ENCODE measurements at regions not wholly inside any gene's neighbourhood (a gene's known extent, or its start where the extent isn't known, plus 50 kb on each side); places are given as distances from the start of the nearest gene placed in this dataset.

- DNase-seq (ENCODE audit: low spot score) = no peak
Observed at GRCh38 chr17:77872199-77872598, 86.3 kb upstream of the TNRC6C start.

DNA sequence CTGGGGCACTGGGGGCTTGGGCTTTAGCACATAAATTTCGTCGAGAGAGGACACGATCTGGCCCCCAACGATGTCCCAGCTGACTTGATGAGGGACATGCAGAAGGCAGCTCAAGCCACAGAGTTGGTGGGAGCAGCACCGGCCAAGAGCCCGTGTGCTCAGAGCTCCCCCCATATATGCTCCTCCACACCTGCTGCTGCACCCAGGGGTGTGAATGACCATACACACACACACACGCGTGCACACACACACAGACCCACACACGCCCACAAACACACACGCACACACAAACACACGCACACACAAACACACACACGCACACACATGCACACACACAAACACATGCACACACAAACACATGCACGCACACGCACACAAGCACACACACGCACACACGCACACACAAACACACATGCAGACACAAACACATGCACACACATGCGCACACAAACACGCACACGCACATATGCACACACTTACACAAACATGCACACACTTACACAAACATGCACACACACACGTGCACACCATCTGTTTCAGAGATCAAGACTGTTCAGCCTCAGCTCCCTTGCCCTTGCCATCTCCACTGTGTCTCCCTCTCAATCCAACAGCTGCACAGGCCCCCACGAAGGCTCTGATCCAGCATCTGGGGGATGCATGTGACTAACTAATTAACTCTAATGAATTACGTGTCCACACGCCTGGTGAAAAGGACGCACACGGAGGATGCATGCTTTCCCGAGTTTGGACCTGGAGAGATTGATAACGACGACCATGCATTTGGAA is 85.6 kb upstream of the TNRC6C start:
- DNase-seq (ENCODE audit: low spot score) = no peak

- no peak for DNase-seq (ENCODE audit: low spot score)
Observed at GRCh38 chr17:77873500-77874302, 84.8 kb upstream of the TNRC6C start.

DNA sequence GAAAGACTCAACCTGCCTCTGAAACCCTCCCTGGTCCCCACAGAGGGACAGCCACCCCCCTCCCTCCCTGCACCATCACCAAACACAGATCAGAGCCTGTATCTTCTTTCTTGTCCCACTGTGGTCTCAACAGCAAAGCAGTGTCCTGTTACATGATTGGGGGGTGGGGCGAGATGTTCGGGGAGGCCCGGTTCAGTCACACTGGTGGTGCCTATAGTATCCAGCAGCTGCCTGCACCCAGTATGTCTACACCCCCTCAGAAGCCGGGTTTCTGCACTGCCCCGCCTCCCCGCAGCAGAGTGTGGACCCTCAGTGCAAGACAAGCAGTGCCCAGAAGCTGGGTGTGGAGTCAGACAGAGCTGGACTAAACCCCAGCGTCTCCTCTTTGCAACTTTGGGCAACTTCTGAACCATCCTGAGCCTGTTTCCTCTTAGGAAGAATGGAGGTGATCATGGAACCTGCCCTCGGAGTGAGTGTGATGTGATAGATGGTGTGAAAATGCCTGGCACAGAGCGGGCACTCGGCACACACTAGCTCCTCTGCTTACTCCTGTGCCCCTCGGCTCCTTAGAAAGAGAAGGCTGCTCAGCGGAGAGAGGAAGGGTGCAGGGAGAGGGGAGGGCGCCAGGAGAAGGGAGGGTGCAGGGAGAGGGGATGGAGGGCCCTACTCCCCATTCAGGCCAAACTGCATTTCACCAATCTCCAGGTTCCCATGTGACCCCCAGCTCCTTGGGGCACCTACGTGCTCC is 84.0 kb upstream of the TNRC6C start:
- DNase-seq (ENCODE audit: low spot score) = no peak

DNA sequence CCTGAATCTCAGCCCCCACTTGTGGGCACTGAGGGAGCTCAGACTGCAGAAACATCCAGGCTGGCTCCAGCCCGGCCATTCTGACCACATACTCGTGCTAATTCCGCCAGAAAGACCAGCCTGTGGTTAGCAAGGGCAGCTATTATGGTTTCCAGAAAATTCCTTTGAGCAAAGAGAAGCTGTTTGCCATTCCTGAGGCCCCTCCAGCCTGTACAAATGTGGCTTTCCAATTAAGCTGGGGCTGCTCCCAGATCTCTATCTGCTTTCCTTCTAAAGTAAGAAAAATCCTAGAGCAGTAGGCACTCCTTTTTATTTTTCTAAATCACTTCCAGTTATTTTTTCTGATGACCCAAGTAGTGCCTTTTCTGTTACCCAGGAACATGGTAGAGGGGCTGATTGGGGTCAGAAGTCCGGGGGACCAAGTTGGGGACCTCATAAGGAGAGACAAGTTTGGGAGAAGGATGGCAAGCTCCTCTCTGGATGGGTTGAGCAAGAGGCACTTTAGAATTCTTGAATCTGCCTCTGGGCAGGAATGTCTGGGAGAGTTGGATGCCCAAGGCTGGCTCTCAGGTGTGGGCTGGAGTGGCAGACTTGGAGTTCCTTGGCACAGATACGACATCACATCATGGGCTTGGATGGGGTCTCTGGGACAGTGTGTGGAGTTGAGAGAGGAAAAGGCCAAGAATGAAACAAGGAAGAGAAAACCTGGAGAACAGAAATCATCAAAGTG is 83.3 kb upstream of the TNRC6C start:
- DNase-seq (ENCODE audit: low spot score) = no peak

DNA sequence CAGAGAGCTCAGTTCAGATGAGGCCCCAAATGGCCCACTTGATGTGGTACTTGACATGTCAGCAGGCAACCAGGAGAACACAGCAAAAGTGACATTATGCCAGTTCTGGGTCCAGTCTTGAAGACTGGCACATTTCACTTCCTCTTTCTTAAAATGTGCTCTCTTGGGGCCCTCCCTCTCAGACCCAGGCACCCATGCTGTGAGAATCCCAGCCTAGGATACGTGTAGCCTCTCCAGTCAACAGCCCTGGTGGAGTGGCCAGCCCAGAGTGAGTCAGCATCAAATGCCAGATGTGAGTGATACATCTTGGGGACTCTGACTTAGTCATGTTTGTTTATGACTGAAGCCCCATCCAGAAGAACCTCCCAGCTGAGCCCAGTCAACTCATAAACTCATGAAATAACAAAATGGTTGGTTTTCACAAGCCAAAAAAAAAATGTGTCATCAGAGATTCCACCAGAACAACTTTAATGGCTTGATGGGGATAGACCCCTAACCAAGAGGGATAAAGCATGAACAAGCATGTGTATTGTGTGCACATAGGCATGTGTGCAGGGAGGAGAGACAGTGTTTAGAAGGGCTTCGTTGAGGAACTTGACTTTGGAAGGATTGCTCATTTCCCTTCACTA is 82.5 kb upstream of the TNRC6C start:
- no peak for DNase-seq (ENCODE audit: low spot score)

- no peak for DNase-seq (ENCODE audit: low spot score)
Observed at GRCh38 chr17:77877036-77877435, 81.5 kb upstream of the TNRC6C start.

GRCh38 chr17:77877646-77878355 is 80.7 kb upstream of the TNRC6C start:
- DNase-seq (ENCODE audit: low spot score) = no peak

GRCh38 chr17:77879226-77879895 is 79.1 kb upstream of the TNRC6C start:
- no peak for DNase-seq (ENCODE audit: low spot score)

- no peak for DNase-seq (ENCODE audit: low spot score)
Observed at GRCh38 chr17:77879896-77880280, 78.6 kb upstream of the TNRC6C start.

DNA sequence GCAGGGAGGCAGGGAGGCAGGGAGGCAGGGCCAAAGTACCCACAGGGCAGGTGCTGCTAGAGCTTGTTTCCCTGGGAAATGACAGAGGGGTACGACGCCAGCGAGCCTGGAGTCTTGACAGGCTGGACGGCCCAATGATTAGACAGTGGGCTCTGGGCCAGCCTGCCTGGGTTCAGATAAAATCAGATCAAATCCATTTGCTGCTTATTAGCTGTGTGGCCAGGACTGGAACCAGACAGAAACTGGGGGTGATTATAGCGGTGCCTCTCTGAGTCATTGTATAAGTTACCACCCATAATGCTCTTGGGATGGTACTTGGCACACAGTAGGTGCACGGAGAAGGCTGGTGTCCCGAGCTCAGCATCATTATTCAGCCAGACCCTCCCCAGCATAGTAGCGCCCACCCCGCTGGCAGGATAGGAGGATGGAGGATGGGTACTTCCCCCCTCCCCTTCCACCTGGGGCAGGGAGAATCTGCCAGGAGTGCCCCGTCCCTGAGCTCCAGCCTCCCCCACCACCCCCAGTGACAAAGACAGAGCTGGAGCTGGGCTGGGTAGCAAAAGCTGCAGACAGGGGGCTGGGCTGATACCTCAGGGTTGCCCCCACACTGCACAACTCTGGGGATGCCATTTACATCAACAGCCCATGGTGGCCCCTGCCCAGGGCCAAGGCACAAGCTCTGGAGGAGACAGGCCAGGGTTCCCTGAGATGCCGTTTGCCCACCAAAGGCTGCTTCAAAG is 77.6 kb upstream of the TNRC6C start:
- DNase-seq (ENCODE audit: low spot score) = no peak

DNA sequence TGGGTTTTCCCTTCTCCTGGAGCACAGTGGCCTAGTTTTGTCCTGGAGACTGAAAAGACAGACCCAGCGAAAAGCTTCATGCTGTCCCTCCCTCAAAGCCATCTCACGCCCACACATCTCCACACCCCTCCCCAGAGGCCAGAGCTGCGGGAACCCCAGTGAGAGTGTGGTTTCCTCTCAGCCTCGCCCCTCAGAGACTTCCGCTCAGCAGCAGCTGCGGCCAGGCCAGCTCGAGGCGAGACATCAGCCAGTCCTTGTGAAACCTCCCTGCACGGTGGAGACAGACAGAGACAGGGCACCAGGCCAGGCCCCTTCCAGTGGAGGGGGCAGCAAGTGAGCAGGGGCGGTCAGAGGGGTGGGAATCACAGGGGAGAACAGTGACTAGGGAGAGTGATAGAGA is 77.0 kb upstream of the TNRC6C start:
- no peak for DNase-seq (ENCODE audit: low spot score)

- no peak for DNase-seq (ENCODE audit: low spot score)
Observed at GRCh38 chr17:77882040-77882439, 76.5 kb upstream of the TNRC6C start.

DNA sequence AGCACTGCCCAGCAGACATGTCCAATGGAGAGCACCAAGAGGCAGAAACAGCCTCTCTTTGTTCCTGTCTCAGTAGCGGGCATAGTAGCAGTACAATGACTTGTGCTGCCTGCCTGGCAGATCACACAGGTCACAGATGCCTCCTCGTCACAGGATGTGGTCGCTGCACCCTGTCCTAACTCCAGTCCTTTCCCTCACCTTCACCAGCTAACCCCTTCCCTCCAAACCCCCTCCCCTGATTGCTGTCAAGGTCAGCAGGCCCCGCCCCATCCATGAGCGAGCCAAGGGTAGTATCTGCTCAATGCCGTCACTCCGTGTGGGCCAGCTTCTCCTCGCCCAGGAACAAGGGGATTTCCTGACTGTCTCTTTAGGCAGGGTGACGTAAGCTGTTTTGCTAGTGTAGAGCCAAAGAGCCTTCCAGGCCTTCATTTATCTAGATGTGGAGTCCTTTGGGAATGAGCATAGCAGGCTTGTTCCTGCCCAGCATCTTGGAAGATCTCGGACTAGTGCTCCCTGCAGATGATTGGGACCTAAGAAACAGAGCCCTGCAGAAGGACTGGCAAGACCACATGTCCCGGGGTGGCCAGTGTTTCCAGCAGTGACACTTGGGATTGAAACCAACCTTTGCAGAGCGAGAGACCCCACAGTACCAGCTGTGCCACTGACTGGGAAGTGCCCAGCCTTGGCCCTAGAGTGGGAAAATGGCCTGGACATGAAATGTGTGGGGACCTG is 75.9 kb upstream of the TNRC6C start:
- DNase-seq (ENCODE audit: low spot score) = no peak

DNA sequence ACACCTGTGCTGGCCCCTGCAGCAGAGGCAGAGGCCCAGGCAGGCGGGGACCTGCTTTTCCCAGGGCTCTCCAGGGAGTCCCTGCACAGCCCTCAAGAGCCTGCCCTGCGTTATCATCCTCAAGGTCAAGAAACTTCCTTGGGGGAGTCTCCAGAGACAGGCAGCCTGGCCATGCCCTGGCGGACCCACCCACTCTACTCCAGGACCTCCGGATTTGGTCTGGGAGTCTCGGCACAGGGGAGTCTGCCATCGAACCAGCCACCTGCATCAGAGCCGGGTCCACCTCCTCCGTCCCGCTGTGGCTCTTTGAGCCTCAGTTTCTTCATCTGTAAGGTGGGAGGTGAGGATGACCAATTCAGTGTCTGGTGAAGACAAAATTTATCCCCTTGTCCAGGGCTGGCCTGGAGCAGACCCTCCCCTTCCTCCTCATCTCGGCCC is 75.3 kb upstream of the TNRC6C start:
- no peak for DNase-seq (ENCODE audit: low spot score)

- no peak for DNase-seq (ENCODE audit: low spot score)
Observed at GRCh38 chr17:77884019-77884418, 74.5 kb upstream of the TNRC6C start.

DNA sequence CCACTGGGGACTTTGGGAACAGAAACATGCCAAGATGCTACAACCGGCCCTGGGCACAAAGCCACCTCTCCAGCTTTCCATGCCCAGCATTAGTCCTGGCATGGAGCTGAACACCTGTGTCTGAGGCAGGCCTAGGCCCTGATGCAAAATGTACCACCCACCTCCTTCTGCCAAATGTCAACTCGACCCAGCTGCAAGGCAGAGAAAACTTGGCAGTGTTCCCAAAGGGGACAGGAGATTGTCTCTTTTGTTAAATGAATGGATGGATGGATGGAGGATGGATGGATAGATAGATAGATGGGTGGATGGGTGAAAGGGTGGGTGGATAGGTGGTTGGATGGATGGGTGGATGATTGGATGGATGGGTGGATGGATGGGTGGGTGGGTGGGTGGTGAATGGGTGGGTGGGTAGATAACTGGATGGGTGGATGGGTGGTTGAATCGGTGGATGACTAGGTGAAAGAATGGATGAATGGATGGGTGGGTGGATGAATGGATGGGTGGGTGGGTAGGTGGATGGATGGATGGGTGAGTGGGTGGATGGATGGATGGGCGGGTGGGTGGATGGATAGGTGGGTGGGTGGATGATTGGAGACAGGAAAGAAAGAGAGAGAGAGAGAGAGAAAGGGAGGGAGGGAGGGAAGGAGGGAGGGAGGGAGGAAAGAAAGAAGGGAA is 73.4 kb upstream of the TNRC6C start:
- DNase-seq (ENCODE audit: low spot score) = no peak

GRCh38 chr17:77885678-77886386 is 72.7 kb upstream of the TNRC6C start:
- DNase-seq (ENCODE audit: low spot score) = no peak

Measured in kidney capillary endothelial cell (primary cell).